ENCODE measurements at regions not wholly inside any gene's neighbourhood (a gene's known extent, or its start where the extent isn't known, plus 50 kb on each side); places are given as distances from the start of the nearest gene placed in this dataset.

GRCh38 chr1:195097316-195097715, 1510.9 kb downstream of the KCNT2 start:
- TF ChIP-seq CTCF (IDR thresholded peaks at IDR 0.05; ENCODE audit: low read depth, low read length, poor library complexity, severe bottlenecking) (no peak), EZH2phosphoT487 (IDR thresholded peaks at IDR 0.05; ENCODE audit: borderline replicate concordance, low read length) (no peak)
